ENCODE measurements at regions not wholly inside any gene's neighbourhood (a gene's known extent, or its start where the extent isn't known, plus 50 kb on each side); places are given as distances from the start of the nearest gene placed in this dataset.

- TF ChIP-seq CTCF (IDR thresholded peaks at IDR 0.05) (no peak), POLR2A (IDR thresholded peaks at IDR 0.05) (no peak)
Measured at GRCh38 chr2:18384242-18384641, 176.2 kb downstream of the RDH14 start.
